GM18907 (cell line): ENCODE measurements at regions not wholly inside any gene's neighbourhood (a gene's known extent, or its start where the extent isn't known, plus 50 kb on each side); places are given as distances from the start of the nearest gene placed in this dataset.

ENCODE experiments used
- ATAC-seq: cut with Tn5 transposase; IDR thresholded peaks from one replicate; pipeline ENCODE4 v1.9.1; 2021; ENCODE audit warnings: mild to moderate bottlenecking, moderate library complexity; ENCODE audit not compliant: unreplicated experiment

- ATAC-seq = no peak
These were observed 60.6 kb upstream of the FRMD4B start for GRCh38 chr3:69446402-69447072.

GRCh38 chr3:69445498-69445897 lies 59.6 kb upstream of the FRMD4B start:
- no peak for ATAC-seq

- no peak for ATAC-seq
These were observed 59.1 kb upstream of the FRMD4B start for GRCh38 chr3:69445024-69445423.

GRCh38 chr3:69443457-69443920 lies 57.6 kb upstream of the FRMD4B start:
- ATAC-seq = no peak

- peak; percentile 78 for ATAC-seq
These were observed 57.0 kb upstream of the FRMD4B start for GRCh38 chr3:69442771-69443311.

GRCh38 chr3:69441732-69442131 lies 55.8 kb upstream of the FRMD4B start:
- no peak for ATAC-seq

- ATAC-seq = no peak
These were observed 55.2 kb upstream of the FRMD4B start for GRCh38 chr3:69441040-69441439.

GRCh38 chr3:69439643-69440270 lies 53.9 kb upstream of the FRMD4B start:
- ATAC-seq = no peak

GRCh38 chr3:69438476-69438875 lies 52.6 kb upstream of the FRMD4B start:
- ATAC-seq = no peak

- peak; percentile 64 for ATAC-seq
These were observed 49.7 kb upstream of the FRMD4B start for GRCh38 chr3:69435274-69436265.
